ENCODE measurements at regions not wholly inside any gene's neighbourhood (a gene's known extent, or its start where the extent isn't known, plus 50 kb on each side); places are given as distances from the start of the nearest gene placed in this dataset.

- no peak for DNase-seq
Observed at GRCh38 chr9:116101516-116101915, 52.1 kb upstream of the PAPPA start.

- no peak for DNase-seq
Observed at GRCh38 chr9:116102596-116102995, 51.0 kb upstream of the PAPPA start.
